HCEC 1CT (cell line): ENCODE measurements at regions not wholly inside any gene's neighbourhood (a gene's known extent, or its start where the extent isn't known, plus 50 kb on each side); places are given as distances from the start of the nearest gene placed in this dataset.
A peak's percentile ranks its signal among the peaks of the same experiment; 100 is the strongest.

Experiments
- DNase-seq: peaks from one replicate; pipeline ENCODE4 v3.0.0-alpha.2; 2017

- no peak for DNase-seq
Observed at GRCh38 chr14:62101189-62101588, 339.0 kb downstream of the SNAPC1 start.

- no peak for DNase-seq
Observed at GRCh38 chr14:62101673-62102348, 339.6 kb downstream of the SNAPC1 start.

GRCh38 chr14:62102349-62102725 lies 340.1 kb downstream of the SNAPC1 start:
- no peak for DNase-seq

- no peak for DNase-seq
Observed at GRCh38 chr14:62103464-62103863, 341.2 kb downstream of the SNAPC1 start.

GRCh38 chr14:62110941-62111340 lies 348.7 kb downstream of the SNAPC1 start:
- DNase-seq, result no peak

GRCh38 chr14:62117010-62117750 lies 355.0 kb downstream of the SNAPC1 start:
- peak; percentile 48 for DNase-seq

- DNase-seq, result no peak
Observed at GRCh38 chr14:62117751-62118105, 355.5 kb downstream of the SNAPC1 start.

- no peak for DNase-seq
Observed at GRCh38 chr14:62118461-62118860, 356.2 kb downstream of the SNAPC1 start.

GRCh38 chr14:62118871-62119270 lies 356.7 kb downstream of the SNAPC1 start:
- DNase-seq, result no peak

GRCh38 chr14:62123961-62124360 lies 361.7 kb downstream of the SNAPC1 start:
- no peak for DNase-seq

- no peak for DNase-seq
Observed at GRCh38 chr14:62125793-62126192, 363.6 kb downstream of the SNAPC1 start.

- DNase-seq, result peak; percentile 46
Observed at GRCh38 chr14:62126879-62127478, 364.8 kb downstream of the SNAPC1 start.

GRCh38 chr14:62130441-62130840 lies 368.2 kb downstream of the SNAPC1 start:
- DNase-seq, result no peak

- no peak for DNase-seq
Observed at GRCh38 chr14:62133776-62134550, 371.7 kb downstream of the SNAPC1 start.

GRCh38 chr14:62138593-62138992 lies 376.4 kb downstream of the SNAPC1 start:
- DNase-seq, result no peak

- no peak for DNase-seq
Observed at GRCh38 chr14:62141139-62141538, 378.9 kb downstream of the SNAPC1 start.

GRCh38 chr14:62143245-62143644 lies 381.0 kb downstream of the SNAPC1 start:
- peak; percentile 31 for DNase-seq

- no peak for DNase-seq
Observed at GRCh38 chr14:62144863-62145262, 382.6 kb downstream of the SNAPC1 start.

GRCh38 chr14:62146030-62146429 lies 383.8 kb downstream of the SNAPC1 start:
- DNase-seq, result no peak

- DNase-seq, result no peak
Observed at GRCh38 chr14:62156052-62156451, 393.8 kb downstream of the SNAPC1 start.

- DNase-seq, result no peak
Observed at GRCh38 chr14:62158779-62159178, 396.6 kb downstream of the SNAPC1 start.

- DNase-seq, result no peak
Observed at GRCh38 chr14:62159314-62159713, 397.1 kb downstream of the SNAPC1 start.

- DNase-seq, result peak; percentile 42
Observed at GRCh38 chr14:62162998-62163589, 400.9 kb downstream of the SNAPC1 start.
